PC-9 (cell line): ENCODE measurements at regions not wholly inside any gene's neighbourhood (a gene's known extent, or its start where the extent isn't known, plus 50 kb on each side); places are given as distances from the start of the nearest gene placed in this dataset.

Experiments
- BruUV-seq: library from RNA; stranded (reverse); fragments of 400-500 nt; replicated peaks from 2 replicates; lab custom pipeline; 2021; lab: Mats Ljungman, UMichigan
- CTCF ChIA-PET: fragments of 300-600 bp; sonication (Branson Sonifier 250); formaldehyde crosslinking; loops from one replicate; lab custom pipeline; 2022; ENCODE audit warnings: antibody characterized with exemption; lab: Charles Lee
- POLR2A ChIA-PET: fragments of 300-600 bp; sonication (Branson Sonifier 250); formaldehyde crosslinking; loops from one replicate; lab custom pipeline; 2022; ENCODE audit warnings: antibody characterized with exemption; ENCODE audit not compliant: unreplicated experiment; lab: Charles Lee
- DNase-seq, 2 experiments: peaks; one replicate each; pipeline versions ENCODE4 v3.0.0 to v3.0.0-alpha.2; 2015 to 2022; ENCODE audit warnings: mixed read lengths in 1 of 2
- H2AFZ ChIP-seq: fragments of 200-600 bp; sonication (generic); 2 replicates; pipeline ENCODE4 v1.8.1; 2017; ENCODE audit warnings: antibody characterized with exemption
- H3F3A ChIP-seq: fragments of 200-600 bp; sonication (generic); 2 replicates; pipeline ENCODE4 v1.8.1; 2017; ENCODE audit warnings: antibody characterized with exemption, mild to moderate bottlenecking, low read depth; ENCODE audit not compliant: insufficient read depth
- H3K27ac ChIP-seq: fragments of 200-600 bp; sonication (generic); 2 replicates; pipeline ENCODE4 v1.6.1; 2016; ENCODE audit warnings: mixed run types
- H3K27me3 ChIP-seq: fragments of 200-600 bp; sonication (generic); 2 replicates; pipeline ENCODE4 v1.6.1; 2016; ENCODE audit warnings: low read depth, mixed run types; ENCODE audit not compliant: insufficient read depth
- H3K36me3 ChIP-seq: fragments of 200-600 bp; sonication (generic); 2 replicates; pipeline ENCODE4 v1.6.1; 2016; ENCODE audit warnings: low read depth, mixed run types
- H3K4me1 ChIP-seq: fragments of 200-600 bp; sonication (generic); replicated peaks from 2 replicates; pipeline ENCODE4 v1.6.1; 2016; ENCODE audit warnings: mixed run types; ENCODE audit not compliant: insufficient read depth
- H3K4me2 ChIP-seq: fragments of 200-600 bp; sonication (generic); 2 replicates; pipeline ENCODE4 v1.6.1; 2017; ENCODE audit warnings: mixed run types
- H3K4me3 ChIP-seq: fragments of 200-600 bp; sonication (generic); 2 replicates; pipeline ENCODE4 v1.6.1; 2016; ENCODE audit warnings: mixed run types
- H3K79me2 ChIP-seq: fragments of 200-600 bp; sonication (generic); 2 replicates; pipeline ENCODE4 v1.6.1; 2017; ENCODE audit warnings: low read depth, mixed run types
- H3K9me2 ChIP-seq: fragments of 200-600 bp; sonication (generic); 2 replicates; pipeline ENCODE4 v1.8.1; 2017; ENCODE audit warnings: mild to moderate bottlenecking; ENCODE audit not compliant: insufficient read depth
- H3K9me3 ChIP-seq: fragments of 200-600 bp; sonication (generic); 2 replicates; pipeline ENCODE4 v1.8.1; 2016; ENCODE audit warnings: low read depth; ENCODE audit not compliant: insufficient read depth
- H4K20me1 ChIP-seq: fragments of 200-600 bp; sonication (generic); 2 replicates; pipeline ENCODE4 v1.8.1; 2017; ENCODE audit not compliant: insufficient read depth
- EZH2 ChIP-seq: fragments of 200-600 bp; sonication (generic); IDR thresholded peaks from 2 replicates; pipeline ENCODE4 v1.8.0; 2017; ENCODE audit warnings: antibody characterized with exemption, low read depth
- intact Hi-C: fragments of 100-400 bp; cut with micrococcal nuclease; formaldehyde crosslinking; loops from one replicate; pipeline ENCODE4 v1.10.0; 2022; ENCODE audit not compliant: unreplicated experiment
- TF ChIP-seq, protein P1 (sequence below): fragments of 200-600 bp; sonication (generic); conservative IDR thresholded peaks from 2 replicates; pipeline ENCODE4 v1.6.1; 2017; ENCODE audit warnings: mixed run types, antibody characterized with exemption, mild to moderate bottlenecking, moderate library complexity

DNA sequence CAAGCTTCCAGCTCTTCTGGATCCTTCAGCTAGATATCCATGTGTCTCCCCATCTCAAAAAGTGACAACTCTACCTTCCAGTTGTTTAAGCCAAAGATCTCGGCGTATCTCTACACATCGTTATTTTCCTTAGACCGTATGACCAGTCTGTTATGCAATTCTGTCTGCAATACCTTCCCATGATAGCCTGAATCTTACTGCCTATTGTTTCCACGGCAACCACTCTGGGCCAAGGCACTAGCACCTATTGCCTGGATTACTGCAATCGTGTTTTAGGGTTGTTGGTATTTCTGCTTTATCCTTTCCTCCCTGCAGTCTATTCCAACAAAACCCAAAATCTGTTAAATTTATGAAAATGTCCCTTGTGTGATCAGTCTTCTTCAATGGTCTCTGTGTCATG lies 448.4 kb downstream of the MTRR start:
- intact Hi-C loops, result no loop called here
- Histone ChIP-seq H3K4me2 (no peak overlapping the region), H3K9me2 (no peaks in the 10 kb centered on the region), H3F3A (no peaks in the 10 kb centered on the region), H3K27me3 (peaks cover 7% of the 10 kb centered on the region; the same call in 1 of the 2 replicates), H3K4me1 (no peaks in the 10 kb centered on the region), H3K36me3 (no peaks in the 10 kb centered on the region), H3K4me3 (no peak overlapping the region), H3K79me2 (no peaks in the 10 kb centered on the region), H3K27ac (no peak overlapping the region), H2AFZ (no peak overlapping the region), H4K20me1 (0 out of 2 replicates have a peak, but pooled peaks cover 2% of the 10 kb centered on the region), H3K9me3 (no peaks in the 10 kb centered on the region)
- TF ChIP-seq, protein P1, sequence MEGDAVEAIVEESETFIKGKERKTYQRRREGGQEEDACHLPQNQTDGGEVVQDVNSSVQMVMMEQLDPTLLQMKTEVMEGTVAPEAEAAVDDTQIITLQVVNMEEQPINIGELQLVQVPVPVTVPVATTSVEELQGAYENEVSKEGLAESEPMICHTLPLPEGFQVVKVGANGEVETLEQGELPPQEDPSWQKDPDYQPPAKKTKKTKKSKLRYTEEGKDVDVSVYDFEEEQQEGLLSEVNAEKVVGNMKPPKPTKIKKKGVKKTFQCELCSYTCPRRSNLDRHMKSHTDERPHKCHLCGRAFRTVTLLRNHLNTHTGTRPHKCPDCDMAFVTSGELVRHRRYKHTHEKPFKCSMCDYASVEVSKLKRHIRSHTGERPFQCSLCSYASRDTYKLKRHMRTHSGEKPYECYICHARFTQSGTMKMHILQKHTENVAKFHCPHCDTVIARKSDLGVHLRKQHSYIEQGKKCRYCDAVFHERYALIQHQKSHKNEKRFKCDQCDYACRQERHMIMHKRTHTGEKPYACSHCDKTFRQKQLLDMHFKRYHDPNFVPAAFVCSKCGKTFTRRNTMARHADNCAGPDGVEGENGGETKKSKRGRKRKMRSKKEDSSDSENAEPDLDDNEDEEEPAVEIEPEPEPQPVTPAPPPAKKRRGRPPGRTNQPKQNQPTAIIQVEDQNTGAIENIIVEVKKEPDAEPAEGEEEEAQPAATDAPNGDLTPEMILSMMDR, result no peak
- TF ChIP-seq EZH2, result no peak
- ChIA-PET CTCF (no interaction called here), POLR2A (no interaction called here)
- no TSS peak for BruUV-seq
- DNase-seq, result no peak

DNA sequence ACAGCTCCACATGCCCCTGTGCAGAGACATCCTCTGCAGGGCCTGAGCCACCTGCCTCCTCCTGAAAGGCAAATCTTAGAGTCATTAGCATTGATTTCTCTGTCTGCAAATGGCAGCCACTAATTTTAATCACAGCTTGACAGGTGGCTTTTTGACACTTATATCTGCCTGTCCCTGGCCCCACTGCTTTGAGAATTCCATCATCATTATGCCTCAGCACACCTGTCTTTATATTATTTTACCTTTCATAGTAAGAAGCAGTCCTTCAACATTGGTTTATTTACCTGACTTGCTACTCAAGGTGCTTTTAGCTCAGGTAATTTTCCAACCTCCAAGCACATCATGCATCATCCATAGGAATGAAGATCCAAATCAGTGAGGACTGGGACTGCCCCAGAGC lies 451.3 kb downstream of the MTRR start:
- intact Hi-C loops, result no loop called here
- BruUV-seq, result no TSS peak
- POLR2A ChIA-PET, result no interaction called here
- no peak for DNase-seq
- Histone ChIP-seq H3K9me3 (no peaks in the 10 kb centered on the region), H3K4me1 (no peaks in the 10 kb centered on the region), H3K27me3 (peaks cover 7% of the 10 kb centered on the region), H3K79me2 (no peaks in the 10 kb centered on the region), H3F3A (no peaks in the 10 kb centered on the region), H3K36me3 (no peaks in the 10 kb centered on the region), H4K20me1 (no peaks in the 10 kb centered on the region), H3K4me3 (no peak overlapping the region), H3K4me2 (no peak overlapping the region), H3K9me2 (no peaks in the 10 kb centered on the region; the same call in 1 of the 2 replicates), H3K27ac (no peak overlapping the region), H2AFZ (no peak overlapping the region)
- no peak for TF ChIP-seq EZH2
- TF ChIP-seq, protein P1, result no peak
- CTCF ChIA-PET, result no interaction called here

DNA sequence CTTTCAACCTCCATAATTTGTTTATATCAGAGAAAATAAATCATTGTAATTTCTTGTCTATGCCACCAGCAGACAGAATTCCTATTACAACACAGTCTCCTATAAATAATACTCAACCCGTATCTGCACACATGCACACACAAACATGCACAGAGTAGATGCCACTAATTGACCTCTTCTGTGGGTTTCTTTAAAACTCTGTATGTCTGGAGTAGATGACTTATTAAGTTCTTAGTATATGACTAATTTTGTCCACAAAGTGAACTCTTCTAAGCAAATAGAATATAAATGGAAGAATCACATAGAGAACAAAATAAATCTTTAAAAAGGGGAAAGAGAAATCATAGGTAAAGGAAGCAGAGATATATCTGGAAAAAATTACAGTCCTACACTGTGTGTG lies 452.3 kb downstream of the MTRR start:
- H3K79me2 ChIP-seq, result no peaks in the 10 kb centered on the region
- no peaks in the 10 kb centered on the region for H3K9me3 ChIP-seq
- TF ChIP-seq, protein P1, result no peak
- TF ChIP-seq EZH2, result no peak
- H3K36me3 ChIP-seq, result no peaks in the 10 kb centered on the region
- DNase-seq, result no peak
- no peaks in the 10 kb centered on the region for H3K4me1 ChIP-seq
- no peaks in the 10 kb centered on the region for H4K20me1 ChIP-seq
- H3F3A ChIP-seq, result no peaks in the 10 kb centered on the region
- H3K9me2 ChIP-seq, result no peaks in the 10 kb centered on the region; the same call in 1 of the 2 replicates
- H3K27me3 ChIP-seq, result peaks cover 15% of the 10 kb centered on the region
- intact Hi-C loops, result no loop called here
- ChIA-PET CTCF (no interaction called here), POLR2A (no interaction called here)
- no peak overlapping the region for H2AFZ ChIP-seq
- H3K27ac ChIP-seq, result no peak overlapping the region
- BruUV-seq, result no TSS peak
- no peak overlapping the region for H3K4me2 ChIP-seq
- no peak overlapping the region for H3K4me3 ChIP-seq
